ENCODE measurements at regions not wholly inside any gene's neighbourhood (a gene's known extent, or its start where the extent isn't known, plus 50 kb on each side); places are given as distances from the start of the nearest gene placed in this dataset.

- H3K36me3 ChIP-seq (ENCODE audit: control insufficient read depth in 1 of 2, insufficient read depth in 2 of 2, low read depth in 1 of 2, low read length in 2 of 2), result no peaks in the 10 kb centered on the region
- no peak overlapping the region for H3K4ac ChIP-seq (ENCODE audit: low read depth in 1 of 2, low read length in 2 of 2)
- peak overlapping the region in 1 of 2 experiments; percentile 93 for H2BK12ac ChIP-seq (ENCODE audit: low read length in 2 of 2)
- peaks cover 1% of the 10 kb centered on the region for H3K4me1 ChIP-seq (ENCODE audit: control insufficient read depth, insufficient read depth, low read depth, low read length)
- no peak overlapping the region for H3K4me2 ChIP-seq (ENCODE audit: low read length, poor library complexity, severe bottlenecking)
- peak overlapping the region; percentile 4 for H4K8ac ChIP-seq (ENCODE audit: low read length)
- no peak overlapping the region for H2AK5ac ChIP-seq (ENCODE audit: low read length, severe bottlenecking)
- DNase-seq, result peak; percentile 80
- no peak overlapping the region for H4K91ac ChIP-seq (ENCODE audit: low read length)
- H3K9ac ChIP-seq (ENCODE audit: low read length), result peak overlapping the region; percentile 57
- no peak overlapping the region for H2BK120ac ChIP-seq (ENCODE audit: low read depth, low read length)
- no peak overlapping the region for H3K14ac ChIP-seq (ENCODE audit: low read length in 2 of 2)
- no peak overlapping the region for H2AFZ ChIP-seq (ENCODE audit: low read depth, low read length)
- no peak overlapping the region for H3K23ac ChIP-seq (ENCODE audit: low read length in 2 of 2)
- H3K27ac ChIP-seq (ENCODE audit: low read length, poor library complexity, severe bottlenecking), result no peak overlapping the region
- no peaks in the 10 kb centered on the region for H3K9me3 ChIP-seq (ENCODE audit: control insufficient read depth, low read length)
- no peak overlapping the region for H2BK15ac ChIP-seq (ENCODE audit: low read depth, poor library complexity, severe bottlenecking)
- H3K18ac ChIP-seq (ENCODE audit: low read depth in 1 of 2, low read length in 2 of 2), result peak overlapping the region; percentile 19 to 46
- H3K79me1 ChIP-seq (replicated peaks; ENCODE audit: low read length, poor library complexity, severe bottlenecking), result no peaks in the 10 kb centered on the region
- H3K27me3 ChIP-seq (ENCODE audit: control insufficient read depth in 1 of 2, insufficient read depth in 1 of 2, low read length in 2 of 2), result no peaks in the 10 kb centered on the region
- no peak overlapping the region for H2BK5ac ChIP-seq (ENCODE audit: low read depth, low read length, poor library complexity, severe bottlenecking)
- 77% methylated on average over 2 of the region's 4 CpGs for WGBS
- no peak overlapping the region for H3K4me3 ChIP-seq (ENCODE audit: insufficient read depth in 1 of 2, low read depth in 1 of 2, low read length in 2 of 2)
Observed at GRCh38 chr17:14744761-14745473, 444.0 kb downstream of the HS3ST3B1 start.

- H2AK5ac ChIP-seq (ENCODE audit: low read length, severe bottlenecking), result no peak overlapping the region
- no peak overlapping the region for H3K9ac ChIP-seq (ENCODE audit: low read length)
- no peak overlapping the region for H2BK5ac ChIP-seq (ENCODE audit: low read depth, low read length, poor library complexity, severe bottlenecking)
- H2BK120ac ChIP-seq (ENCODE audit: low read depth, low read length), result peak overlapping the region; percentile 1
- peak overlapping the region in 1 of 2 experiments; percentile 23 for H2BK12ac ChIP-seq (ENCODE audit: low read length in 2 of 2)
- no peak overlapping the region for H3K4me2 ChIP-seq (ENCODE audit: low read length, poor library complexity, severe bottlenecking)
- H3K36me3 ChIP-seq (ENCODE audit: control insufficient read depth in 1 of 2, insufficient read depth in 2 of 2, low read depth in 1 of 2, low read length in 2 of 2), result no peaks in the 10 kb centered on the region
- no peak overlapping the region for H2BK15ac ChIP-seq (ENCODE audit: low read depth, poor library complexity, severe bottlenecking)
- DNase-seq, result peak; percentile 49
- WGBS, result 69% methylated on average over 5 of the region's 8 CpGs
- H3K9me3 ChIP-seq (ENCODE audit: control insufficient read depth, low read length), result no peaks in the 10 kb centered on the region
- no peak overlapping the region for H3K23ac ChIP-seq (ENCODE audit: low read length in 2 of 2)
- H3K4ac ChIP-seq (ENCODE audit: low read depth in 1 of 2, low read length in 2 of 2), result no peak overlapping the region
- no peak overlapping the region for H4K91ac ChIP-seq (ENCODE audit: low read length)
- H4K8ac ChIP-seq (ENCODE audit: low read length), result no peak overlapping the region
- no peak overlapping the region for H3K4me3 ChIP-seq (ENCODE audit: insufficient read depth in 1 of 2, low read depth in 1 of 2, low read length in 2 of 2)
- no peak overlapping the region for H2AFZ ChIP-seq (ENCODE audit: low read depth, low read length)
- H3K18ac ChIP-seq (ENCODE audit: low read depth in 1 of 2, low read length in 2 of 2), result no peak overlapping the region
- no peak overlapping the region for H3K14ac ChIP-seq (ENCODE audit: low read length in 2 of 2)
- H3K79me1 ChIP-seq (replicated peaks; ENCODE audit: low read length, poor library complexity, severe bottlenecking), result no peaks in the 10 kb centered on the region
- peaks cover 6% of the 10 kb centered on the region for H3K4me1 ChIP-seq (ENCODE audit: control insufficient read depth, insufficient read depth, low read depth, low read length)
- H3K27ac ChIP-seq (ENCODE audit: low read length, poor library complexity, severe bottlenecking), result no peak overlapping the region
- H3K27me3 ChIP-seq (ENCODE audit: control insufficient read depth in 1 of 2, insufficient read depth in 1 of 2, low read length in 2 of 2), result no peaks in the 10 kb centered on the region
Observed at GRCh38 chr17:14741491-14741890, 440.6 kb downstream of the HS3ST3B1 start.

- Histone ChIP-seq H3K23ac (ENCODE audit: low read length in 2 of 2) (no peak overlapping the region), H2AK5ac (ENCODE audit: low read length, severe bottlenecking) (no peak overlapping the region), H3K27ac (ENCODE audit: low read length, poor library complexity, severe bottlenecking) (no peak overlapping the region), H3K14ac (ENCODE audit: low read length in 2 of 2) (no peak overlapping the region), H3K36me3 (ENCODE audit: control insufficient read depth in 1 of 2, insufficient read depth in 2 of 2, low read depth in 1 of 2, low read length in 2 of 2) (no peaks in the 10 kb centered on the region), H3K4ac (ENCODE audit: low read depth in 1 of 2, low read length in 2 of 2) (peak overlapping the region in 1 of 2 experiments; percentile 4), H2AFZ (ENCODE audit: low read depth, low read length) (no peak overlapping the region), H2BK120ac (ENCODE audit: low read depth, low read length) (no peak overlapping the region), H3K9ac (ENCODE audit: low read length) (peak overlapping the region; percentile 11), H4K8ac (ENCODE audit: low read length) (peak overlapping the region; percentile 86), H3K79me1 (replicated peaks; ENCODE audit: low read length, poor library complexity, severe bottlenecking) (no peaks in the 10 kb centered on the region), H3K4me2 (ENCODE audit: low read length, poor library complexity, severe bottlenecking) (no peak overlapping the region), H3K18ac (ENCODE audit: low read depth in 1 of 2, low read length in 2 of 2) (peak overlapping the region; percentile 65 to 75), H2BK5ac (ENCODE audit: low read depth, low read length, poor library complexity, severe bottlenecking) (no peak overlapping the region), H3K4me3 (ENCODE audit: insufficient read depth in 1 of 2, low read depth in 1 of 2, low read length in 2 of 2) (no peak overlapping the region), H3K4me1 (ENCODE audit: control insufficient read depth, insufficient read depth, low read depth, low read length) (peaks cover 6% of the 10 kb centered on the region), H3K27me3 (ENCODE audit: control insufficient read depth in 1 of 2, insufficient read depth in 1 of 2, low read length in 2 of 2) (no peaks in the 10 kb centered on the region), H2BK15ac (ENCODE audit: low read depth, poor library complexity, severe bottlenecking) (no peak overlapping the region), H3K9me3 (ENCODE audit: control insufficient read depth, low read length) (no peaks in the 10 kb centered on the region), H4K91ac (ENCODE audit: low read length) (peak overlapping the region; percentile 77), H2BK12ac (ENCODE audit: low read length in 2 of 2) (peak overlapping the region in 1 of 2 experiments; percentile 70)
- DNase-seq, result no peak
- WGBS, result 41% methylated on average over 6 of the region's 8 CpGs
Observed at GRCh38 chr17:14739656-14740431, 439.0 kb downstream of the HS3ST3B1 start.

GRCh38 chr17:14738652-14738988 is 437.7 kb downstream of the HS3ST3B1 start:
- H3K23ac ChIP-seq (ENCODE audit: low read length in 2 of 2), result no peak overlapping the region
- no peaks in the 10 kb centered on the region for H3K9me3 ChIP-seq (ENCODE audit: control insufficient read depth, low read length)
- H2AFZ ChIP-seq (ENCODE audit: low read depth, low read length), result no peak overlapping the region
- peaks cover 6% of the 10 kb centered on the region for H3K4me1 ChIP-seq (ENCODE audit: control insufficient read depth, insufficient read depth, low read depth, low read length)
- 100% methylated on average over 6 of the region's 7 CpGs for WGBS
- peak overlapping the region; percentile 16 to 87 for H2BK12ac ChIP-seq (ENCODE audit: low read length in 2 of 2)
- H3K27me3 ChIP-seq (ENCODE audit: control insufficient read depth in 1 of 2, insufficient read depth in 1 of 2, low read length in 2 of 2), result no peaks in the 10 kb centered on the region
- no peak for DNase-seq
- peak overlapping the region; percentile 59 for H3K9ac ChIP-seq (ENCODE audit: low read length)
- no peaks in the 10 kb centered on the region for H3K36me3 ChIP-seq (ENCODE audit: control insufficient read depth in 1 of 2, insufficient read depth in 2 of 2, low read depth in 1 of 2, low read length in 2 of 2)
- no peak overlapping the region for H3K4ac ChIP-seq (ENCODE audit: low read depth in 1 of 2, low read length in 2 of 2)
- H3K4me2 ChIP-seq (ENCODE audit: low read length, poor library complexity, severe bottlenecking), result no peak overlapping the region
- H3K4me3 ChIP-seq (ENCODE audit: insufficient read depth in 1 of 2, low read depth in 1 of 2, low read length in 2 of 2), result peak overlapping the region in 1 of 2 experiments; percentile 45
- H2BK15ac ChIP-seq (ENCODE audit: low read depth, poor library complexity, severe bottlenecking), result no peak overlapping the region
- no peak overlapping the region for H2BK5ac ChIP-seq (ENCODE audit: low read depth, low read length, poor library complexity, severe bottlenecking)
- H4K8ac ChIP-seq (ENCODE audit: low read length), result peak overlapping the region; percentile 74
- H2BK120ac ChIP-seq (ENCODE audit: low read depth, low read length), result peak overlapping the region; percentile 42
- H3K79me1 ChIP-seq (replicated peaks; ENCODE audit: low read length, poor library complexity, severe bottlenecking), result no peaks in the 10 kb centered on the region
- peak overlapping the region; percentile 29 to 96 for H3K18ac ChIP-seq (ENCODE audit: low read depth in 1 of 2, low read length in 2 of 2)
- no peak overlapping the region for H2AK5ac ChIP-seq (ENCODE audit: low read length, severe bottlenecking)
- peak overlapping the region; percentile 85 for H4K91ac ChIP-seq (ENCODE audit: low read length)
- no peak overlapping the region for H3K14ac ChIP-seq (ENCODE audit: low read length in 2 of 2)
- peak overlapping the region; percentile 17 for H3K27ac ChIP-seq (ENCODE audit: low read length, poor library complexity, severe bottlenecking)
